ENCODE measurements at regions not wholly inside any gene's neighbourhood (a gene's known extent, or its start where the extent isn't known, plus 50 kb on each side); places are given as distances from the start of the nearest gene placed in this dataset.
"Not testable (repeated sequence)": the region's sequence is repeated elsewhere in the genome, so short reads cannot be mapped to it uniquely, and the experiment has no call there.

GRCh38 chr3:177405191-177405672 lies 207.9 kb upstream of the TBL1XR1 start:
- Mint-ChIP-seq H3K27ac (no peak overlapping the region), H3K27me3 (ENCODE audit: low read depth, poor library complexity) (no peaks in the 10 kb centered on the region), H3K4me3 (no peak overlapping the region), H3K4me1 (peaks cover 13% of the 10 kb centered on the region), H3K36me3 (ENCODE audit: low read depth) (no peaks in the 10 kb centered on the region), H3K9me3 (no peaks in the 10 kb centered on the region)
- no peak for TF ChIP-seq CTCF (IDR thresholded peaks at IDR 0.05)
- no peak for DNase-seq

GRCh38 chr3:177410730-177411129 lies 213.4 kb upstream of the TBL1XR1 start:
- peaks cover 21% of the 10 kb centered on the region for H3K9me3 Mint-ChIP-seq
- H3K27ac Mint-ChIP-seq: no peak overlapping the region
- H3K4me1 Mint-ChIP-seq: peaks cover 9% of the 10 kb centered on the region

GRCh38 chr3:177411201-177411600 lies 213.9 kb upstream of the TBL1XR1 start:
- H3K4me1 Mint-ChIP-seq: peaks cover 6% of the 10 kb centered on the region
- no peak overlapping the region for H3K27ac Mint-ChIP-seq
- H3K36me3 Mint-ChIP-seq (ENCODE audit: low read depth): peaks cover 12% of the 10 kb centered on the region
- no peak for TF ChIP-seq CTCF (IDR thresholded peaks at IDR 0.05)
- H3K27me3 Mint-ChIP-seq (ENCODE audit: low read depth, poor library complexity): no peaks in the 10 kb centered on the region
- peaks cover 21% of the 10 kb centered on the region for H3K9me3 Mint-ChIP-seq
- DNase-seq: no peak
- H3K4me3 Mint-ChIP-seq: no peak overlapping the region

More at GRCh38 chr3:177410730-177411129, 213.4 kb upstream of the TBL1XR1 start:
- no peak overlapping the region for H3K4me3 Mint-ChIP-seq
- no peak for DNase-seq
- H3K36me3 Mint-ChIP-seq (ENCODE audit: low read depth): peaks cover 12% of the 10 kb centered on the region
- no peak for TF ChIP-seq CTCF (IDR thresholded peaks at IDR 0.05)
- no peaks in the 10 kb centered on the region for H3K27me3 Mint-ChIP-seq (ENCODE audit: low read depth, poor library complexity)

- H3K27ac Mint-ChIP-seq; DNase-seq; H3K4me3 Mint-ChIP-seq; H3K4me1 Mint-ChIP-seq; H3K27me3 Mint-ChIP-seq (ENCODE audit: low read depth, poor library complexity): not testable (repeated sequence)
- Mint-ChIP-seq H3K36me3 (ENCODE audit: low read depth) (peaks cover 12% of the 10 kb centered on the region), H3K9me3 (peaks cover 21% of the 10 kb centered on the region)
Observed at GRCh38 chr3:177412677-177413170, 215.4 kb upstream of the TBL1XR1 start.

- no peak for DNase-seq
- H3K4me3 Mint-ChIP-seq: no peak overlapping the region
- H3K9me3 Mint-ChIP-seq: peaks cover 21% of the 10 kb centered on the region
- TF ChIP-seq CTCF (IDR thresholded peaks at IDR 0.05): no peak
- peaks cover 12% of the 10 kb centered on the region for H3K36me3 Mint-ChIP-seq (ENCODE audit: low read depth)
- H3K4me1 Mint-ChIP-seq: peaks cover 6% of the 10 kb centered on the region
- H3K27me3 Mint-ChIP-seq (ENCODE audit: low read depth, poor library complexity): no peaks in the 10 kb centered on the region
- no peak overlapping the region for H3K27ac Mint-ChIP-seq
Observed at GRCh38 chr3:177414093-177414492, 216.8 kb upstream of the TBL1XR1 start.

GRCh38 chr3:177418787-177419186 lies 221.5 kb upstream of the TBL1XR1 start:
- Mint-ChIP-seq H3K4me3 (no peak overlapping the region), H3K27me3 (ENCODE audit: low read depth, poor library complexity) (no peaks in the 10 kb centered on the region), H3K27ac (no peak overlapping the region), H3K36me3 (ENCODE audit: low read depth) (peaks cover 4% of the 10 kb centered on the region), H3K4me1 (peaks cover 18% of the 10 kb centered on the region), H3K9me3 (peaks cover 10% of the 10 kb centered on the region)
- TF ChIP-seq CTCF (IDR thresholded peaks at IDR 0.05): no peak
- no peak for DNase-seq
